A549 (cell line): ENCODE measurements at regions not wholly inside any gene's neighbourhood (a gene's known extent, or its start where the extent isn't known, plus 50 kb on each side); places are given as distances from the start of the nearest gene placed in this dataset.

ENCODE experiments used
- ATAC-seq, 2 experiments: fragments of 200-7000 bp in 1 of 2; fragments of >200 bp in 1 of 2; cut with Nextera tagmentation in 1 of 2; cut with Tn5 transposase in 1 of 2; 3 replicates each; pipeline versions ENCODE4 v1.8.0 to v1.9.1; 2018 to 2020; ENCODE audit warnings: mild to moderate bottlenecking in 1 of 2, moderate library complexity in 1 of 2
- CTCF ChIA-PET: fragments of 300-600 bp; sonication (Branson Sonifier 250); formaldehyde crosslinking; extraction: SDS; loops from one replicate; lab custom pipeline; 2021; ENCODE audit warnings: antibody characterized with exemption, inconsistent platforms; lab: Yijun Ruan, JAX
- POLR2A ChIA-PET: fragments of 350-600 bp; formaldehyde crosslinking; extraction: SDS; loops from one replicate; lab custom pipeline; 2021; ENCODE audit warnings: antibody characterized with exemption, inconsistent platforms; lab: Yijun Ruan, JAX
- DNase-seq, 2 experiments: peaks; one replicate each; pipeline versions ENCODE4 v3.0.0 to v3.0.0-alpha.2; 2011 to 2016; ENCODE audit warnings: low read depth in 1 of 2, low spot score in 1 of 2
- FAIRE-seq: peaks from 2 replicates; lab custom pipeline; 2011; peaks lifted over from hg19 to GRCh38; lab: Jason Lieb, UNC
- H3K27ac ChIP-seq, 2 experiments: fragments of >200 bp; sonication (Bioruptor Twin); formaldehyde crosslinking; 3 replicates each; pipeline ENCODE4 v1.5.1; 2016 to 2017
- H3K4me1 ChIP-seq: fragments of >200 bp; sonication (Bioruptor Twin); formaldehyde crosslinking; 3 replicates; pipeline ENCODE4 v1.6.1; 2016
- H3K4me2 ChIP-seq: fragments of >200 bp; sonication (Bioruptor Twin); formaldehyde crosslinking; 3 replicates; pipeline ENCODE4 v1.6.1; 2016
- H3K4me3 ChIP-seq: fragments of >200 bp; sonication (Bioruptor Twin); formaldehyde crosslinking; 3 replicates; pipeline ENCODE4 v1.5.1; 2016
- H3K9me3 ChIP-seq: fragments of >200 bp; sonication (Bioruptor Twin); formaldehyde crosslinking; 3 replicates; pipeline ENCODE4 v1.6.1; 2016
- BHLHE40 ChIP-seq: IDR thresholded peaks from 2 replicates; pipeline ENCODE4 v1.6.1; 2012; ENCODE audit warnings: low read depth, low read length, inconsistent platforms
- CBX2 ChIP-seq: fragments of 200-600 bp; sonication (generic); IDR thresholded peaks from 2 replicates; pipeline ENCODE4 v1.6.1; 2016; ENCODE audit warnings: low read depth, mild to moderate bottlenecking, borderline replicate concordance
- CHD2 ChIP-seq: fragments of 150-350 bp; IDR thresholded peaks from 2 replicates; pipeline ENCODE4 v1.6.1; 2014; ENCODE audit warnings: low read length; ENCODE audit not compliant: partially characterized antibody
- FOSB ChIP-seq: fragments of 250-450 bp; sonication (Bioruptor Pico); IDR thresholded peaks from 2 replicates; pipeline ENCODE4 v1.5.0; 2020; ENCODE audit warnings: mild to moderate bottlenecking, moderate library complexity
- HEYL ChIP-seq: fragments of 250-450 bp; sonication (Bioruptor Pico); IDR thresholded peaks from 2 replicates; pipeline ENCODE4 v1.8.0; 2021; ENCODE audit warnings: mild to moderate bottlenecking, moderate library complexity
- KDM1A ChIP-seq: fragments of 200-600 bp; sonication (generic); IDR thresholded peaks from 2 replicates; pipeline ENCODE4 v1.6.1; 2016; ENCODE audit warnings: low read depth, mild to moderate bottlenecking
- KDM5A ChIP-seq: fragments of 200-600 bp; sonication (generic); IDR thresholded peaks from 2 replicates; pipeline ENCODE4 v1.6.1; 2016; ENCODE audit warnings: antibody characterized with exemption, mild to moderate bottlenecking
- MAFK ChIP-seq: fragments of 450-650 bp; IDR thresholded peaks from 2 replicates; pipeline ENCODE4 v1.6.1; 2014; ENCODE audit not compliant: partially characterized antibody
- MAZ ChIP-seq: fragments of 150-350 bp; IDR thresholded peaks from 2 replicates; pipeline ENCODE4 v1.6.1; 2014; ENCODE audit warnings: antibody characterized with exemption, low read depth, low read length, borderline replicate concordance
- MYC ChIP-seq: IDR thresholded peaks from 2 replicates; pipeline ENCODE4 v1.6.1; 2012; ENCODE audit warnings: mild to moderate bottlenecking, inconsistent platforms, low read length, improper control_type of control experiment, borderline replicate concordance
- NFE2L2 ChIP-seq: fragments of 150-350 bp; conservative IDR thresholded peaks from 2 replicates; pipeline ENCODE4 v1.6.1; 2014; ENCODE audit warnings: low read length
- NR3C1 ChIP-seq: fragments of >200 bp; sonication (Bioruptor Twin); formaldehyde crosslinking; IDR thresholded peaks from 3 replicates; pipeline ENCODE4 v1.6.1; 2017
- POLR2AphosphoS2 ChIP-seq: conservative IDR thresholded peaks from 2 replicates; pipeline ENCODE4 v1.6.1; 2012; ENCODE audit warnings: low read length, improper control_type of control experiment, inconsistent platforms
- SREBF2 ChIP-seq: fragments of 450-650 bp; IDR thresholded peaks from 2 replicates; pipeline ENCODE4 v1.6.1; 2014; ENCODE audit warnings: mild to moderate bottlenecking, moderate library complexity
- ZFP36 ChIP-seq: fragments of 450-650 bp; IDR thresholded peaks from 2 replicates; pipeline ENCODE4 v1.6.1; 2014; ENCODE audit warnings: borderline replicate concordance; ENCODE audit not compliant: partially characterized antibody
- ZNF302 ChIP-seq: fragments of 250-450 bp; sonication (Bioruptor Pico); IDR thresholded peaks from 2 replicates; pipeline ENCODE4 v1.9.0; 2021; ENCODE audit warnings: inconsistent platforms, mild to moderate bottlenecking, moderate library complexity
- WGBS: methylation state at CpG from one replicate; pipeline ENCODE4 v1.1.6; 2017; ENCODE audit errors: missing lambda C conversion rate; 5-methylcytosine and 5-hydroxymethylcytosine counted together
- TF ChIP-seq, protein P1 (sequence below): fragments of >200 bp; sonication (Bioruptor Twin); formaldehyde crosslinking; IDR thresholded peaks from 2 replicates; pipeline ENCODE4 v1.6.1; 2016
- TF ChIP-seq, protein P2 (sequence below): IDR thresholded peaks from 2 replicates; pipeline ENCODE4 v1.6.1; 2012
- TF ChIP-seq, protein P3 (sequence below): IDR thresholded peaks from 2 replicates; pipeline ENCODE4 v1.6.1; 2012; ENCODE audit warnings: low read depth, borderline replicate concordance
- TF ChIP-seq, protein P4 (sequence below): fragments of 200-600 bp; sonication (generic); IDR thresholded peaks from 2 replicates; pipeline ENCODE4 v1.6.1; 2016; ENCODE audit warnings: antibody characterized with exemption, mild to moderate bottlenecking, moderate library complexity

DNA sequence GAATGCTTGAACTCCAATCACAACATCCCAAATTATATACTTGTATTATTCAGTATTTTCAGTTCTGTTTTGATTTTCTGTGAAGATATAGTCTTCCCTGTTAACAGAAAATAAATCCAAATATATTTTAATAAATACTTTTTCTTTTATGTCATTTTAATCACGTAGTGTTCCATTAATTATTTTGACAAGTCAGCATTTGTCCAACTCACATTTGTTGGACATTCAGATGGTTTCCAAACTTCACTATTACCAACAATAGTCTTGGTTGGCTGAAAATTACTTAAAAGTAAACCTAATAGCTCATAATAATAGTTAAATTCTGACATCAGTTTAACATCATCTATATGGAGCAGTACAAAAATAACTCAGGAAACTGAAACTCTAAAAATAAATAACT lies 60.7 kb upstream of the SPANXD start:
- H3K4me1 ChIP-seq, result no peaks in the 10 kb centered on the region
- H3K27ac ChIP-seq, result no peak overlapping the region
- no peak overlapping the region for H3K4me3 ChIP-seq
- TF ChIP-seq NFE2L2, result no peak
- no peak for TF ChIP-seq ZNF302
- TF ChIP-seq MAFK, result peak; percentile 59
- TF ChIP-seq MYC, result no peak
- TF ChIP-seq FOSB, result no peak
- TF ChIP-seq, all 56 proteins: peak for 1
- POLR2A ChIA-PET, result no interaction called here
- CTCF ChIA-PET, result no interaction called here
- WGBS, result 59% methylated on average over 1 of the region's 1 CpG
- ATAC-seq (no peak), FAIRE-seq (no peak), DNase-seq (no peak)
- Histone ChIP-seq H3K9me3 (no peaks in the 10 kb centered on the region), H3K4me2 (no peak overlapping the region)

DNA sequence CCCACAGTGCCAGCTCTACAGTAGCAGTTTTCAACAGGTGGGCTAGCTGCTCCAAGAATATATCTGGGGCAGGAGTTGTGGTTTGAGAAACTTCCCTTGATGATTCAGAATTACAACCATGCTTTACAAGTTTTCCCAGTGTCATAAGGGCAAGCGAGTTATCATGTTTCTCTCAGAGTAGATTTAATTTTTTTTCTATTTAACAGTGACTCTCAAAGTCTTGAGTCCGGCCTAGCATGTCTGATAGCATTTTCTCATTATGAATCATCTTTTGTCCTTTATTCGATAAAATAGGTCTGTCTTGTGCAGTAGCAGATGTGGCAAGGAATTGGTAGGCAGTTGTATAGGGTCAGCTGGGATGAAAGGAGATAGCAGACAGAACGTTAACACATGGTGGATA lies 62.2 kb upstream of the SPANXD start:
- FAIRE-seq (peak; percentile 96), DNase-seq (peak in 1 of 2 experiments; percentile 17), ATAC-seq (0 out of 6 replicates have a peak, but pooled peaks of 1 of the 2 experiments have one; percentile 13)
- Histone ChIP-seq H3K27ac (no peak overlapping the region), H3K4me3 (no peak overlapping the region), H3K9me3 (no peaks in the 10 kb centered on the region), H3K4me2 (peak overlapping the region; percentile 4; the same call in 1 of the 3 replicates), H3K4me1 (no peaks in the 10 kb centered on the region)
- WGBS, result 20% methylated on average over 4 of the region's 4 CpGs
- TF ChIP-seq ZFP36, result no peak
- no peak for TF ChIP-seq KDM1A
- no peak for TF ChIP-seq MYC
- TF ChIP-seq HEYL (CRISPR knock-in tag), result no peak
- TF ChIP-seq NR3C1, result no peak
- TF ChIP-seq, protein P1, sequence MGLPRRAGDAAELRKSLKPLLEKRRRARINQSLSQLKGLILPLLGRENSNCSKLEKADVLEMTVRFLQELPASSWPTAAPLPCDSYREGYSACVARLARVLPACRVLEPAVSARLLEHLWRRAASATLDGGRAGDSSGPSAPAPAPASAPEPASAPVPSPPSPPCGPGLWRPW, result no peak
- no peak for TF ChIP-seq BHLHE40
- no peak for TF ChIP-seq KDM5A
- no peak for TF ChIP-seq CBX2
- no peak for TF ChIP-seq POLR2AphosphoS2
- TF ChIP-seq, protein P2, sequence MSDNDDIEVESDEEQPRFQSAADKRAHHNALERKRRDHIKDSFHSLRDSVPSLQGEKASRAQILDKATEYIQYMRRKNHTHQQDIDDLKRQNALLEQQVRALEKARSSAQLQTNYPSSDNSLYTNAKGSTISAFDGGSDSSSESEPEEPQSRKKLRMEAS, result no peak
- no peak for TF ChIP-seq MAZ
- no peak for TF ChIP-seq SREBF2
- TF ChIP-seq, protein P3, sequence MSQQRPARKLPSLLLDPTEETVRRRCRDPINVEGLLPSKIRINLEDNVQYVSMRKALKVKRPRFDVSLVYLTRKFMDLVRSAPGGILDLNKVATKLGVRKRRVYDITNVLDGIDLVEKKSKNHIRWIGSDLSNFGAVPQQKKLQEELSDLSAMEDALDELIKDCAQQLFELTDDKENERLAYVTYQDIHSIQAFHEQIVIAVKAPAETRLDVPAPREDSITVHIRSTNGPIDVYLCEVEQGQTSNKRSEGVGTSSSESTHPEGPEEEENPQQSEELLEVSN, result no peak
- TF ChIP-seq, protein P4, sequence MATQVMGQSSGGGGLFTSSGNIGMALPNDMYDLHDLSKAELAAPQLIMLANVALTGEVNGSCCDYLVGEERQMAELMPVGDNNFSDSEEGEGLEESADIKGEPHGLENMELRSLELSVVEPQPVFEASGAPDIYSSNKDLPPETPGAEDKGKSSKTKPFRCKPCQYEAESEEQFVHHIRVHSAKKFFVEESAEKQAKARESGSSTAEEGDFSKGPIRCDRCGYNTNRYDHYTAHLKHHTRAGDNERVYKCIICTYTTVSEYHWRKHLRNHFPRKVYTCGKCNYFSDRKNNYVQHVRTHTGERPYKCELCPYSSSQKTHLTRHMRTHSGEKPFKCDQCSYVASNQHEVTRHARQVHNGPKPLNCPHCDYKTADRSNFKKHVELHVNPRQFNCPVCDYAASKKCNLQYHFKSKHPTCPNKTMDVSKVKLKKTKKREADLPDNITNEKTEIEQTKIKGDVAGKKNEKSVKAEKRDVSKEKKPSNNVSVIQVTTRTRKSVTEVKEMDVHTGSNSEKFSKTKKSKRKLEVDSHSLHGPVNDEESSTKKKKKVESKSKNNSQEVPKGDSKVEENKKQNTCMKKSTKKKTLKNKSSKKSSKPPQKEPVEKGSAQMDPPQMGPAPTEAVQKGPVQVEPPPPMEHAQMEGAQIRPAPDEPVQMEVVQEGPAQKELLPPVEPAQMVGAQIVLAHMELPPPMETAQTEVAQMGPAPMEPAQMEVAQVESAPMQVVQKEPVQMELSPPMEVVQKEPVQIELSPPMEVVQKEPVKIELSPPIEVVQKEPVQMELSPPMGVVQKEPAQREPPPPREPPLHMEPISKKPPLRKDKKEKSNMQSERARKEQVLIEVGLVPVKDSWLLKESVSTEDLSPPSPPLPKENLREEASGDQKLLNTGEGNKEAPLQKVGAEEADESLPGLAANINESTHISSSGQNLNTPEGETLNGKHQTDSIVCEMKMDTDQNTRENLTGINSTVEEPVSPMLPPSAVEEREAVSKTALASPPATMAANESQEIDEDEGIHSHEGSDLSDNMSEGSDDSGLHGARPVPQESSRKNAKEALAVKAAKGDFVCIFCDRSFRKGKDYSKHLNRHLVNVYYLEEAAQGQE, result no peak
- ChIA-PET CTCF (no interaction called here), POLR2A (no interaction called here)

DNA sequence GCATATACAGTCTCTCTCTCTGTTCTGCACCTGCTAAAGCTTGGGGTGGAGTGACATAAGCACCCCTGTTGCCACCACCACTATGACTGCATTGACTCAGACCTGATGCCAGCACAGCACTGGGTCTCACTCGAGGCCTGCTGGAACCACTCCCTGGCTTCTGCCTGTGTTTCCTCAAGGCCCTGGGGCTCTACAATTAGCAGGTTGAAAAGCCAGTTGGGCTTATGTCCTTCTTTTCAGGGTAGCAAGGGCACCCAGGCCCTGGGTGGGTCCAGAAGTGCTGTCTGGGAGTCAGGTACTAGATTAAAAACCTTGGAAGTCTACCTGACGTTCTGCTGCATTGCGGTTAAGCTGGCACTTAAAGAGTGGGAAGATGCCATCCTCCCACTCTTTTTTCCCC lies 50.5 kb upstream of the MAGEC3 start:
- TF ChIP-seq, protein P2, result no peak
- no peak for TF ChIP-seq CHD2
- TF ChIP-seq, all 56 proteins: peak for 0
- Histone ChIP-seq H3K4me1 (peaks cover 3% of the 10 kb centered on the region; the same call in 1 of the 3 replicates), H3K4me3 (no peak overlapping the region), H3K4me2 (no peak overlapping the region), H3K9me3 (no peaks in the 10 kb centered on the region), H3K27ac (no peak overlapping the region)
- POLR2A ChIA-PET, result no interaction called here
- no peak for ATAC-seq
- no peak for DNase-seq
- WGBS, result 83% methylated on average over 2 of the region's 3 CpGs
- CTCF ChIA-PET, result no interaction called here
- FAIRE-seq, result no peak
